Heart left ventricle (tissue), 16 donors: ENCODE measurements at regions not wholly inside any gene's neighbourhood (a gene's known extent, or its start where the extent isn't known, plus 50 kb on each side); places are given as distances from the start of the nearest gene placed in this dataset.

Experiments
- ATAC-seq, 4 donors: fragments of 200-7000 bp; cut with Tn5 transposase; one replicate each; pipeline ENCODE4 v1.9.1; 2020 to 2022; ENCODE audit warnings: moderate library complexity in 4 of 4, mild to moderate bottlenecking in 3 of 4, moderate number of reproducible peaks in 1 of 4
- DNase-seq, 5 donors: peaks; one replicate each; pipeline ENCODE4 v3.0.0-alpha.2; 2020
- H3K27ac ChIP-seq, 12 donors: fragments of 200-600 bp; sonication (generic) in 4 of 12; one replicate each; pipeline versions ENCODE4 v1.5.0 to v1.8.0; 2016 to 2022; ENCODE audit warnings: mild to moderate bottlenecking in 2 of 12
- H3K27me3 ChIP-seq, 9 donors: fragments of 200-600 bp; sonication (generic) in 2 of 9; one replicate each; pipeline versions ENCODE4 v1.5.1 to v1.8.0; 2016 to 2022; ENCODE audit warnings: mild to moderate bottlenecking in 3 of 9
- H3K36me3 ChIP-seq, 9 donors: fragments of 200-600 bp; sonication (generic) in 2 of 9; one replicate each; pipeline versions ENCODE4 v1.5.0 to v1.8.0; 2018 to 2022; ENCODE audit warnings: mild to moderate bottlenecking in 2 of 9
- H3K4me1 ChIP-seq, 12 donors: fragments of 200-600 bp; sonication (generic) in 4 of 12; one replicate each; pipeline versions ENCODE4 v1.5.0 to v1.8.0; 2016 to 2022; ENCODE audit warnings: mild to moderate bottlenecking in 3 of 12
- H3K4me3 ChIP-seq, 12 donors: fragments of 200-600 bp; sonication (generic) in 4 of 12; one replicate each; pipeline versions ENCODE4 v1.5.0 to v1.8.0; 2017 to 2022; ENCODE audit warnings: mild to moderate bottlenecking in 9 of 12, moderate library complexity in 4 of 12
- H3K9me3 ChIP-seq, 12 donors: fragments of 200-600 bp; sonication (generic) in 4 of 12; one replicate each; pipeline versions ENCODE4 v1.5.0 to v1.8.0; 2016 to 2022; ENCODE audit warnings: mild to moderate bottlenecking in 1 of 12
- POLR2A ChIP-seq, 2 donors: fragments of 450-650 bp; IDR thresholded peaks; one replicate each; pipeline ENCODE4 v1.6.1; 2017; ENCODE audit warnings: antibody characterized with exemption in 2 of 2, mild to moderate bottlenecking in 2 of 2, moderate library complexity in 2 of 2
- WGBS, 4 donors: extraction: QIAGEN DNeasy Blood & Tissue Kit in 2 of 4; methylation state at CpG; one replicate each; pipeline versions ENCODE4 v1.1.5 to v1.1.7; 2013 to 2018; 5-methylcytosine and 5-hydroxymethylcytosine counted together
- intact Hi-C, 10 donors: fragments of 100-400 bp; cut with DNase I; formaldehyde crosslinking; loops; one replicate each; pipeline versions ENCODE4 v1.11.1 to v1.14.2; 2022
- TF ChIP-seq, protein P1 (sequence below), 12 donors: fragments of 200-600 bp; sonication (generic) in 4 of 12; IDR thresholded peaks; one replicate each; pipeline versions ENCODE4 v1.5.0 to v1.8.0; 2018 to 2022; ENCODE audit warnings: antibody characterized with exemption in 12 of 12, mild to moderate bottlenecking in 5 of 12
- donor health status: ischemic (EF 13 %, LVEDD 7.1; RV severe dilation, severe dysfunction).
- donor health status: healthy with polysubstance abuse.
- donor health status: DM: no; HTN: yes; CAD: no.
- donor health status: DM: no; HTN: no; CAD: no.
- donor health status: ischemic (EF 25% LVEDD 6.9; RV normal size, moderate dysfunction).
- donor health status: ischemic (EF 25% LVEDD 5.7; RV mildly dilated, moderate dysfunction).
- donor health status: healthy.
- donor health status: DM: yes; HTN: yes; CAD: no.
- donor health status: ischemic (EF 35%, LVEDD 5.7; RV mildly dilated, moderate dysfunction).
- donor health status: nonischemic (EF 11% LVEDD 7.7; RV severe dilation, severe dysfunction).
- donor health status: DM: yes; HTN: yes; CAD: no.
- donor health status: PGD.
- donor health status: ischemic (EF 29% LVEDD 5.4; RV normal size, mild dysfunction).
- donor health status: nonischemic (EF 23%, LVEDD 6.1; RV moderate dilation, normal function).

DNA sequence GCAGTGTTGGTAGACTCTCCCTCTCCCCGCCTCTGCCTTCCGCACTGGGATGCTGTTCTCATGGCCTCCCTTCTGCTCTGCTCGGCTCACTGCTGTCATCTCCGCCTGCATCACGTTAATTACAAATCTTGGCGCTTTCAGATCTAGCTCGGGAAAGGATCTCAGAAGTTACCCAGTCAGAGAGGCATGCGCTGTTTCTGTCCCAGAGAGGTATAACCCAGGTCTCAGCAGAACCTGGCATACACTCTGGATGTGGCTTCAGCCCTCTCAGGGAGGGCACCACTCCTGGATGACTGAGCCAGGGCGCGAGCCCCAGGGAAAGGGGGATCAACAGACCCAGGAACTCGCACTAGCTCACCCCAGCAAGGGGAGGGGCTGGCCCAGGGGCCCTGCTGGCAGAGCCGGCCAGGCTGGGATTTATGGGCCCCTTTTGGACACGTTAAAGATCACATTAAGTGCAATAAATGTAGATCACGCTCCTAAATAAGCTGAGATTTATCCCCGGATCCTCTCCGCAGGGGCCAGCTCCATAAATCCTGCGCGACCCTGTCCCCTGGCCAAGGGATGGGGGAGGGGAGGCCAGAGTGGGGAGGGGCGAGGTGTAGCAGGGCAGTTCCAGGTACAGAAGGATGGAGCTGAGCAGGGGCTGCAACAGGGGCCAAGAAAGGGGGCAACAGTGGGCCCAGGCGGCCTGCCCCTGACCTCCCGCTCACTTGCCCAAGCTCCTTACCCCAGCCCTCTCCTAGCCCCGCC, 101.3 kb upstream of the ZBTB40 start:
- 14 to 21% (median 18%) methylated on average over 15 to 22 of the region's 22 CpGs for WGBS, 4 donors
- peaks cover 7 to 80% (median 55%) of the 10 kb centered on the region in 9 donors for H3K27me3 ChIP-seq
- ATAC-seq = no peak

GRCh38 chr1:22350924-22351767, 100.5 kb upstream of the ZBTB40 start:
- TF ChIP-seq POLR2A (IDR thresholded peaks at IDR 0.05) = no peak
- TF ChIP-seq, protein P1, sequence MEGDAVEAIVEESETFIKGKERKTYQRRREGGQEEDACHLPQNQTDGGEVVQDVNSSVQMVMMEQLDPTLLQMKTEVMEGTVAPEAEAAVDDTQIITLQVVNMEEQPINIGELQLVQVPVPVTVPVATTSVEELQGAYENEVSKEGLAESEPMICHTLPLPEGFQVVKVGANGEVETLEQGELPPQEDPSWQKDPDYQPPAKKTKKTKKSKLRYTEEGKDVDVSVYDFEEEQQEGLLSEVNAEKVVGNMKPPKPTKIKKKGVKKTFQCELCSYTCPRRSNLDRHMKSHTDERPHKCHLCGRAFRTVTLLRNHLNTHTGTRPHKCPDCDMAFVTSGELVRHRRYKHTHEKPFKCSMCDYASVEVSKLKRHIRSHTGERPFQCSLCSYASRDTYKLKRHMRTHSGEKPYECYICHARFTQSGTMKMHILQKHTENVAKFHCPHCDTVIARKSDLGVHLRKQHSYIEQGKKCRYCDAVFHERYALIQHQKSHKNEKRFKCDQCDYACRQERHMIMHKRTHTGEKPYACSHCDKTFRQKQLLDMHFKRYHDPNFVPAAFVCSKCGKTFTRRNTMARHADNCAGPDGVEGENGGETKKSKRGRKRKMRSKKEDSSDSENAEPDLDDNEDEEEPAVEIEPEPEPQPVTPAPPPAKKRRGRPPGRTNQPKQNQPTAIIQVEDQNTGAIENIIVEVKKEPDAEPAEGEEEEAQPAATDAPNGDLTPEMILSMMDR (IDR thresholded peaks at IDR 0.05) = no peak
- no peak overlapping the region for H3K27ac ChIP-seq
- intact Hi-C loops = no loop called here
- H3K4me3 ChIP-seq = no peak overlapping the region
- no peaks in the 10 kb centered on the region for H3K4me1 ChIP-seq
- ATAC-seq = no peak
- 12 to 13% (median 12%) methylated on average over 25 to 28 of the region's 28 CpGs for WGBS, 4 donors
- H3K9me3 ChIP-seq = no peaks in the 10 kb centered on the region
- H3K27me3 ChIP-seq = peaks cover 7 to 85% (median 59%) of the 10 kb centered on the region in 9 donors
- H3K36me3 ChIP-seq = no peaks in the 10 kb centered on the region
- no peak for DNase-seq

More for the DNA sequence above, 101.3 kb upstream of the ZBTB40 start:
- Histone ChIP-seq H3K36me3 (no peaks in the 10 kb centered on the region), H3K4me1 (no peaks in the 10 kb centered on the region), H3K4me3 (no peak overlapping the region), H3K9me3 (no peaks in the 10 kb centered on the region), H3K27ac (no peak overlapping the region)
- intact Hi-C loops = no loop called here
- no peak for DNase-seq
- TF ChIP-seq POLR2A (IDR thresholded peaks at IDR 0.05) = no peak
- TF ChIP-seq, protein P1 (IDR thresholded peaks at IDR 0.05) = no peak

GRCh38 chr1:22351768-22352080, 99.9 kb upstream of the ZBTB40 start:
- WGBS, 4 donors = 12 to 34% (median 29%) methylated on average over 9 to 11 of the region's 11 CpGs

GRCh38 chr1:22352355-22352754, 99.3 kb upstream of the ZBTB40 start:
- 84 to 91% (median 87%) methylated on average over 6 of the region's 6 CpGs for WGBS, 4 donors
- ATAC-seq (no peak), DNase-seq (no peak)
- no peaks in the 10 kb centered on the region for H3K36me3 ChIP-seq
- no peak overlapping the region for H3K27ac ChIP-seq
- TF ChIP-seq, protein P1 (IDR thresholded peaks at IDR 0.05) = no peak
- TF ChIP-seq POLR2A (IDR thresholded peaks at IDR 0.05) = no peak
- H3K4me3 ChIP-seq = no peak overlapping the region
- peaks cover 7 to 90% (median 61%) of the 10 kb centered on the region in 9 donors for H3K27me3 ChIP-seq
- H3K9me3 ChIP-seq = no peaks in the 10 kb centered on the region
- no peaks in the 10 kb centered on the region for H3K4me1 ChIP-seq
- intact Hi-C loops = no loop called here

More at GRCh38 chr1:22351768-22352080, 99.9 kb upstream of the ZBTB40 start:
- H3K27me3 ChIP-seq = peaks cover 7 to 85% (median 61%) of the 10 kb centered on the region in 9 donors
- ATAC-seq = no peak
- DNase-seq = no peak
- intact Hi-C loops = no loop called here
- no peaks in the 10 kb centered on the region for H3K36me3 ChIP-seq
- no peak for TF ChIP-seq POLR2A (IDR thresholded peaks at IDR 0.05)
- TF ChIP-seq, protein P1 (IDR thresholded peaks at IDR 0.05) = no peak
- H3K9me3 ChIP-seq = no peaks in the 10 kb centered on the region
- no peaks in the 10 kb centered on the region for H3K4me1 ChIP-seq
- H3K4me3 ChIP-seq = no peak overlapping the region
- H3K27ac ChIP-seq = no peak overlapping the region
